ENCODE measurements at regions not wholly inside any gene's neighbourhood (a gene's known extent, or its start where the extent isn't known, plus 50 kb on each side); places are given as distances from the start of the nearest gene placed in this dataset.
A peak's percentile ranks its signal among the peaks of the same experiment; 100 is the strongest.

- H2BK5ac ChIP-seq (ENCODE audit: low read depth, low read length, poor library complexity, severe bottlenecking): no peak overlapping the region
- peaks cover 9% of the 10 kb centered on the region for H3K9me3 ChIP-seq (ENCODE audit: control insufficient read depth, low read length)
- no peak overlapping the region for H4K91ac ChIP-seq (ENCODE audit: low read length)
- H2AFZ ChIP-seq (ENCODE audit: low read depth, low read length): no peak overlapping the region
- no peak overlapping the region for H3K4me3 ChIP-seq (ENCODE audit: insufficient read depth in 1 of 2, low read depth in 1 of 2, low read length in 2 of 2)
- DNase-seq: no peak
- H3K4ac ChIP-seq (ENCODE audit: low read depth in 1 of 2, low read length in 2 of 2): peak overlapping the region in 1 of 2 experiments; percentile 37
- peak overlapping the region; percentile 72 for H2AK5ac ChIP-seq (ENCODE audit: low read length, severe bottlenecking)
- no peak overlapping the region for H3K4me2 ChIP-seq (ENCODE audit: low read length, poor library complexity, severe bottlenecking)
- peak overlapping the region; percentile 50 for H2BK120ac ChIP-seq (ENCODE audit: low read depth, low read length)
- peak overlapping the region in 1 of 2 experiments; percentile 40 for H2BK12ac ChIP-seq (ENCODE audit: low read length in 2 of 2)
- no peaks in the 10 kb centered on the region for H3K36me3 ChIP-seq (ENCODE audit: control insufficient read depth in 1 of 2, insufficient read depth in 2 of 2, low read depth in 1 of 2, low read length in 2 of 2)
- H3K18ac ChIP-seq (ENCODE audit: low read depth in 1 of 2, low read length in 2 of 2): peak overlapping the region in 1 of 2 experiments; percentile 31
- peak overlapping the region; percentile 31 for H4K8ac ChIP-seq (ENCODE audit: low read length)
- no peak overlapping the region for H3K23ac ChIP-seq (ENCODE audit: low read length in 2 of 2)
- H3K14ac ChIP-seq (ENCODE audit: low read length in 2 of 2): no peak overlapping the region
- no peak overlapping the region for H3K9ac ChIP-seq (ENCODE audit: low read length)
- peak overlapping the region; percentile 50 for H3K27ac ChIP-seq (ENCODE audit: low read length, poor library complexity, severe bottlenecking)
- H3K27me3 ChIP-seq (ENCODE audit: control insufficient read depth in 1 of 2, insufficient read depth in 1 of 2, low read length in 2 of 2): peaks cover 0 to 63% of the 10 kb centered on the region in 2 experiments
- H3K79me1 ChIP-seq (replicated peaks; ENCODE audit: low read length, poor library complexity, severe bottlenecking): no peaks in the 10 kb centered on the region
- peaks cover 32% of the 10 kb centered on the region for H3K4me1 ChIP-seq (ENCODE audit: control insufficient read depth, insufficient read depth, low read depth, low read length)
- no peak overlapping the region for H2BK15ac ChIP-seq (ENCODE audit: low read depth, poor library complexity, severe bottlenecking)
- WGBS: 94% methylated on average over 6 of the region's 6 CpGs
These were observed 559.1 kb downstream of the MN1 start for GRCh38 chr22:27242474-27242873.

- H3K4me1 ChIP-seq (ENCODE audit: control insufficient read depth, insufficient read depth, low read depth, low read length): peaks cover 31% of the 10 kb centered on the region
- H3K9me3 ChIP-seq (ENCODE audit: control insufficient read depth, low read length): peaks cover 9% of the 10 kb centered on the region
- H3K4me3 ChIP-seq (ENCODE audit: insufficient read depth in 1 of 2, low read depth in 1 of 2, low read length in 2 of 2): no peak overlapping the region
- no peak overlapping the region for H2BK120ac ChIP-seq (ENCODE audit: low read depth, low read length)
- no peak overlapping the region for H3K4me2 ChIP-seq (ENCODE audit: low read length, poor library complexity, severe bottlenecking)
- 86% methylated on average over 11 of the region's 12 CpGs for WGBS
- H3K23ac ChIP-seq (ENCODE audit: low read length in 2 of 2): no peak overlapping the region
- H3K27ac ChIP-seq (ENCODE audit: low read length, poor library complexity, severe bottlenecking): no peak overlapping the region
- peak overlapping the region; percentile 6 for H2BK15ac ChIP-seq (ENCODE audit: low read depth, poor library complexity, severe bottlenecking)
- peak overlapping the region in 1 of 2 experiments; percentile 58 for H3K4ac ChIP-seq (ENCODE audit: low read depth in 1 of 2, low read length in 2 of 2)
- H4K91ac ChIP-seq (ENCODE audit: low read length): peak overlapping the region; percentile 53
- H2BK12ac ChIP-seq (ENCODE audit: low read length in 2 of 2): peak overlapping the region in 1 of 2 experiments; percentile 40
- no peak for DNase-seq
- H3K18ac ChIP-seq (ENCODE audit: low read depth in 1 of 2, low read length in 2 of 2): peak overlapping the region in 1 of 2 experiments; percentile 31
- H2BK5ac ChIP-seq (ENCODE audit: low read depth, low read length, poor library complexity, severe bottlenecking): no peak overlapping the region
- H3K9ac ChIP-seq (ENCODE audit: low read length): no peak overlapping the region
- peaks cover 0 to 58% of the 10 kb centered on the region in 2 experiments for H3K27me3 ChIP-seq (ENCODE audit: control insufficient read depth in 1 of 2, insufficient read depth in 1 of 2, low read length in 2 of 2)
- no peaks in the 10 kb centered on the region for H3K79me1 ChIP-seq (replicated peaks; ENCODE audit: low read length, poor library complexity, severe bottlenecking)
- H4K8ac ChIP-seq (ENCODE audit: low read length): no peak overlapping the region
- no peak overlapping the region for H2AFZ ChIP-seq (ENCODE audit: low read depth, low read length)
- peak overlapping the region; percentile 27 for H2AK5ac ChIP-seq (ENCODE audit: low read length, severe bottlenecking)
- H3K14ac ChIP-seq (ENCODE audit: low read length in 2 of 2): no peak overlapping the region
- H3K36me3 ChIP-seq (ENCODE audit: control insufficient read depth in 1 of 2, insufficient read depth in 2 of 2, low read depth in 1 of 2, low read length in 2 of 2): no peaks in the 10 kb centered on the region
These were observed 558.5 kb downstream of the MN1 start for GRCh38 chr22:27242917-27243589.

DNA sequence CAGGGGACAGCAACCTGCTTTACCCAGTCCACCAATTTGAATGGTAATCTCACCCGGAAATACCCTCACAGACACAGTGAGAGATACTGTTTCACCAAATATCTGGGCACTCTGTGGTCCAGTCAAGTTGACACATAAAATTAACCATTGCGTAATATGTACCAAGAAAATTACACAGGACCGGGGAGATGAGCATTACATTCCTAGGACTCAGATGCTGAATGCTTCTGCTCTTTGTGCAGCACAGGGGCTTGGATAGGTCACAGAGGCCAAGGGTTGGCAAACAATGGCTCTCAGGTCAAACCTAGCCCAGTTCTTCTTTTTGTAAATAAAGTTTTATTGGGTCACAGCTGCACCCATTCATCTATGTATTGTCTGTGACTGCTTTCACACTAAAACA, 557.2 kb downstream of the MN1 start:
- Histone ChIP-seq H3K4me2 (ENCODE audit: low read length, poor library complexity, severe bottlenecking) (no peak overlapping the region), H2BK12ac (ENCODE audit: low read length in 2 of 2) (no peak overlapping the region), H3K79me1 (replicated peaks; ENCODE audit: low read length, poor library complexity, severe bottlenecking) (no peaks in the 10 kb centered on the region), H2AK5ac (ENCODE audit: low read length, severe bottlenecking) (no peak overlapping the region), H3K18ac (ENCODE audit: low read depth in 1 of 2, low read length in 2 of 2) (no peak overlapping the region), H3K9me3 (ENCODE audit: control insufficient read depth, low read length) (peaks cover 9% of the 10 kb centered on the region), H2BK15ac (ENCODE audit: low read depth, poor library complexity, severe bottlenecking) (no peak overlapping the region), H3K27me3 (ENCODE audit: control insufficient read depth in 1 of 2, insufficient read depth in 1 of 2, low read length in 2 of 2) (peaks cover 0 to 64% of the 10 kb centered on the region in 2 experiments), H2AFZ (ENCODE audit: low read depth, low read length) (no peak overlapping the region), H3K23ac (ENCODE audit: low read length in 2 of 2) (no peak overlapping the region), H3K4ac (ENCODE audit: low read depth in 1 of 2, low read length in 2 of 2) (no peak overlapping the region), H3K4me1 (ENCODE audit: control insufficient read depth, insufficient read depth, low read depth, low read length) (peaks cover 28% of the 10 kb centered on the region), H2BK120ac (ENCODE audit: low read depth, low read length) (no peak overlapping the region), H2BK5ac (ENCODE audit: low read depth, low read length, poor library complexity, severe bottlenecking) (no peak overlapping the region), H4K8ac (ENCODE audit: low read length) (no peak overlapping the region), H3K9ac (ENCODE audit: low read length) (no peak overlapping the region), H3K14ac (ENCODE audit: low read length in 2 of 2) (no peak overlapping the region), H3K4me3 (ENCODE audit: insufficient read depth in 1 of 2, low read depth in 1 of 2, low read length in 2 of 2) (no peak overlapping the region), H4K91ac (ENCODE audit: low read length) (no peak overlapping the region), H3K36me3 (ENCODE audit: control insufficient read depth in 1 of 2, insufficient read depth in 2 of 2, low read depth in 1 of 2, low read length in 2 of 2) (no peaks in the 10 kb centered on the region), H3K27ac (ENCODE audit: low read length, poor library complexity, severe bottlenecking) (no peak overlapping the region)
- DNase-seq: no peak
- 84% methylated on average over 3 of the region's 3 CpGs for WGBS

DNA sequence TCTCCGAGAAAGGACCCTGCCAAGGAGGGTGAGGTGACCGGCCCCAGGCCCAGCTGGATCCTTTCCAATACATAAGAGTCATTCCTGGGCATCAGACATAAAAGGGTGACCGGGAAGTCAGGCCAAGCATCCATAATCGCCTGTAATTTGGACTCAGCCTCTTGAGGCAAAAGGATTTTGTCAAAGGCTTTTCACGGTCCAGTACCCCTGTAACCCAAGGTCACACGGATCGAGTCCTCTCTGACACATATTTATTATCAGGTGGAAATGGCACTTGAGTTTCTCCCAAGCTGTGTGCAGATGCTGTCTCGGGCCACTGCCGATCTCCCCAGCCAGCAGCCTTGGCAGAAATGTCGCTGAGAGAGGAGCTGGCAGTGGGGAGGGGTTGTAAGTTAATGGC, 556.5 kb downstream of the MN1 start:
- Histone ChIP-seq H3K23ac (ENCODE audit: low read length in 2 of 2) (no peak overlapping the region), H3K27me3 (ENCODE audit: control insufficient read depth in 1 of 2, insufficient read depth in 1 of 2, low read length in 2 of 2) (peaks cover 0 to 63% of the 10 kb centered on the region in 2 experiments), H3K14ac (ENCODE audit: low read length in 2 of 2) (no peak overlapping the region), H2BK5ac (ENCODE audit: low read depth, low read length, poor library complexity, severe bottlenecking) (no peak overlapping the region), H3K9ac (ENCODE audit: low read length) (no peak overlapping the region), H3K4me1 (ENCODE audit: control insufficient read depth, insufficient read depth, low read depth, low read length) (peaks cover 20% of the 10 kb centered on the region), H2AFZ (ENCODE audit: low read depth, low read length) (no peak overlapping the region), H4K91ac (ENCODE audit: low read length) (no peak overlapping the region), H2BK15ac (ENCODE audit: low read depth, poor library complexity, severe bottlenecking) (no peak overlapping the region), H3K18ac (ENCODE audit: low read depth in 1 of 2, low read length in 2 of 2) (no peak overlapping the region), H2BK12ac (ENCODE audit: low read length in 2 of 2) (peak overlapping the region in 1 of 2 experiments; percentile 16), H3K4ac (ENCODE audit: low read depth in 1 of 2, low read length in 2 of 2) (no peak overlapping the region), H3K4me2 (ENCODE audit: low read length, poor library complexity, severe bottlenecking) (no peak overlapping the region), H2BK120ac (ENCODE audit: low read depth, low read length) (no peak overlapping the region), H3K27ac (ENCODE audit: low read length, poor library complexity, severe bottlenecking) (no peak overlapping the region), H2AK5ac (ENCODE audit: low read length, severe bottlenecking) (peak overlapping the region; percentile 36), H3K36me3 (ENCODE audit: control insufficient read depth in 1 of 2, insufficient read depth in 2 of 2, low read depth in 1 of 2, low read length in 2 of 2) (no peaks in the 10 kb centered on the region), H3K9me3 (ENCODE audit: control insufficient read depth, low read length) (peaks cover 9% of the 10 kb centered on the region), H4K8ac (ENCODE audit: low read length) (no peak overlapping the region), H3K79me1 (replicated peaks; ENCODE audit: low read length, poor library complexity, severe bottlenecking) (no peaks in the 10 kb centered on the region), H3K4me3 (ENCODE audit: insufficient read depth in 1 of 2, low read depth in 1 of 2, low read length in 2 of 2) (no peak overlapping the region)
- no peak for DNase-seq
- 80% methylated on average over 10 of the region's 10 CpGs for WGBS
